ENCODE measurements at regions not wholly inside any gene's neighbourhood (a gene's known extent, or its start where the extent isn't known, plus 50 kb on each side); places are given as distances from the start of the nearest gene placed in this dataset.

GRCh38 chr11:92653454-92653853 lies 316.0 kb upstream of the MTNR1B start:
- CTCF ChIA-PET = no interaction called here
- no peaks in the 10 kb centered on the region for H3K36me3 ChIP-seq (ENCODE audit: low read depth, low read length)
- H4K20me1 ChIP-seq (ENCODE audit: low read length) = no peaks in the 10 kb centered on the region
- H3K9me3 ChIP-seq (ENCODE audit: low read length) = peaks cover 15% of the 10 kb centered on the region; the same call in 1 of the 2 replicates
- H3K9me2 ChIP-seq (replicated peaks; ENCODE audit: low read length) = no peaks in the 10 kb centered on the region
- H3K4me2 ChIP-seq (ENCODE audit: low read length) = no peak overlapping the region
- H3F3A ChIP-seq (ENCODE audit: low read length, unreplicated experiment) = no peaks in the 10 kb centered on the region
- no peaks in the 10 kb centered on the region for H3K27me3 ChIP-seq (ENCODE audit: low read length)
- no TSS peak for BruUV-seq (replicated peaks)
- POLR2A ChIA-PET (ENCODE audit: unreplicated experiment) = no interaction called here
- H3K79me2 ChIP-seq (ENCODE audit: low read length) = no peaks in the 10 kb centered on the region
- no peak overlapping the region for H3K27ac ChIP-seq (ENCODE audit: low read length)
- intact Hi-C loops (cut with micrococcal nuclease) = no loop called here
- H3K4me3 ChIP-seq (ENCODE audit: low read length) = no peak overlapping the region
- no peak overlapping the region for H2AFZ ChIP-seq (ENCODE audit: low read length)
- TF ChIP-seq EZH2 (IDR thresholded peaks at IDR 0.05; ENCODE audit: low read length, unreplicated experiment) (no peak), EZH2phosphoT487 (IDR thresholded peaks at IDR 0.05; ENCODE audit: borderline replicate concordance, low read length) (no peak), CTCF (conservative IDR thresholded peaks at IDR 0.05; ENCODE audit: low read depth, low read length) (no peak)
- ATAC-seq = no peak
- no peaks in the 10 kb centered on the region for H3K4me1 ChIP-seq (ENCODE audit: insufficient read depth, low read length)
- H3K9ac ChIP-seq (ENCODE audit: low read length) = no peak overlapping the region
- no peak for DNase-seq

DNA sequence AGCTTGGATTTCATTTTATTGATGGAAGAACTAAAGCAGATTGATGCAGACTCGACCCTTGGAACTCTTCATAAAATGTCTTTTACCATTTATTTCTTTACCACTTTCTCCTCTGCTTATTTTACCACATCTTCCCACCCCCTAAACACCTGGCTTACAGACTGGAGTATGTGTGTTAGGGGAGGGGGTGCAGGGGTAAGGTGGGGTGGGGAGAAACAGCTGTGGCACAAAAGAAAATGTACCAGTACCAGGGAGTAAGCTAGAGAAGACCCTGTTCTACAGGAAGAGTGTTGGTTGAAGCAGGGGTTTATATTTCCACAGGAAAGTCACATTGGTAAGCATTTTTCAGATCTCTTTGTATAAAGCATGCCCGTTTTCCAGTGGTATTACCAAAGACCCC lies 312.7 kb upstream of the MTNR1B start:
- CTCF ChIA-PET = no interaction called here
- ATAC-seq = no peak

DNA sequence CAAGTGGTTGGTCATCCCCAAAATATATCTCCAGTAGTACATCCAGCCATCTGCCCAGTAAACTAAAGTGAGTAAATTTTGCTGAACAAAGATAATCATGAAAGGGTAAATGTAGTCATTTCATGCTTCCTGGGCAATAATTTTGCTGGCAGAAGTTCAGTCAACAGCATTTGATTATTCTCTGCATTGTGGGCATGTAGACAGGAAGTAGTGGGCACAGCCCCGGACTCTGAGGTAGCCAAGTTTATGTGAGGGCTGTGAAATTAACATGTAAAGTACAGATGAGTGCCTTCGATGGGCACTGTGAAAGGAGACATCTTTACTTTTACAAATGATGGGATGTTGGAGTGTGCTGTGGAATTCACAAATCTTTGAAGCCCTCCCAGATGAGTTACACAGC lies 312.2 kb upstream of the MTNR1B start:
- Histone ChIP-seq H3K79me2 (ENCODE audit: low read length) (no peaks in the 10 kb centered on the region), H3K9me2 (replicated peaks; ENCODE audit: low read length) (no peaks in the 10 kb centered on the region), H3F3A (ENCODE audit: low read length, unreplicated experiment) (no peaks in the 10 kb centered on the region), H3K9ac (ENCODE audit: low read length) (no peak overlapping the region), H3K4me2 (ENCODE audit: low read length) (no peak overlapping the region), H3K4me3 (ENCODE audit: low read length) (no peak overlapping the region), H3K36me3 (ENCODE audit: low read depth, low read length) (no peaks in the 10 kb centered on the region), H3K4me1 (ENCODE audit: insufficient read depth, low read length) (no peaks in the 10 kb centered on the region), H2AFZ (ENCODE audit: low read length) (no peak overlapping the region), H3K9me3 (ENCODE audit: low read length) (peaks cover 13% of the 10 kb centered on the region), H3K27me3 (ENCODE audit: low read length) (no peaks in the 10 kb centered on the region), H3K27ac (ENCODE audit: low read length) (no peak overlapping the region), H4K20me1 (ENCODE audit: low read length) (no peaks in the 10 kb centered on the region)
- DNase-seq (no peak), ATAC-seq (no peak)
- CTCF ChIA-PET = no interaction called here
- POLR2A ChIA-PET (ENCODE audit: unreplicated experiment) = no interaction called here
- TF ChIP-seq EZH2 (IDR thresholded peaks at IDR 0.05; ENCODE audit: low read length, unreplicated experiment) (no peak), EZH2phosphoT487 (IDR thresholded peaks at IDR 0.05; ENCODE audit: borderline replicate concordance, low read length) (no peak), CTCF (conservative IDR thresholded peaks at IDR 0.05; ENCODE audit: low read depth, low read length) (no peak)
- intact Hi-C loops (cut with micrococcal nuclease) = no loop called here
- no TSS peak for BruUV-seq (replicated peaks)

More for the DNA sequence above, 312.7 kb upstream of the MTNR1B start:
- no peaks in the 10 kb centered on the region for H3K4me1 ChIP-seq (ENCODE audit: insufficient read depth, low read length)
- H3K4me3 ChIP-seq (ENCODE audit: low read length) = no peak overlapping the region
- H3K27ac ChIP-seq (ENCODE audit: low read length) = no peak overlapping the region
- no peaks in the 10 kb centered on the region for H3F3A ChIP-seq (ENCODE audit: low read length, unreplicated experiment)
- no peaks in the 10 kb centered on the region for H4K20me1 ChIP-seq (ENCODE audit: low read length)
- H3K9me3 ChIP-seq (ENCODE audit: low read length) = peaks cover 13% of the 10 kb centered on the region
- no peak for DNase-seq
- POLR2A ChIA-PET (ENCODE audit: unreplicated experiment) = no interaction called here
- no peaks in the 10 kb centered on the region for H3K79me2 ChIP-seq (ENCODE audit: low read length)
- no peak overlapping the region for H3K9ac ChIP-seq (ENCODE audit: low read length)
- TF ChIP-seq CTCF (conservative IDR thresholded peaks at IDR 0.05; ENCODE audit: low read depth, low read length) (no peak), EZH2phosphoT487 (IDR thresholded peaks at IDR 0.05; ENCODE audit: borderline replicate concordance, low read length) (no peak), EZH2 (IDR thresholded peaks at IDR 0.05; ENCODE audit: low read length, unreplicated experiment) (no peak)
- no peak overlapping the region for H3K4me2 ChIP-seq (ENCODE audit: low read length)
- H3K27me3 ChIP-seq (ENCODE audit: low read length) = no peaks in the 10 kb centered on the region
- no peaks in the 10 kb centered on the region for H3K36me3 ChIP-seq (ENCODE audit: low read depth, low read length)
- no peaks in the 10 kb centered on the region for H3K9me2 ChIP-seq (replicated peaks; ENCODE audit: low read length)
- intact Hi-C loops (cut with micrococcal nuclease) = no loop called here
- BruUV-seq (replicated peaks) = no TSS peak
- H2AFZ ChIP-seq (ENCODE audit: low read length) = no peak overlapping the region
